ENCODE measurements at regions not wholly inside any gene's neighbourhood (a gene's known extent, or its start where the extent isn't known, plus 50 kb on each side); places are given as distances from the start of the nearest gene placed in this dataset.

DNA sequence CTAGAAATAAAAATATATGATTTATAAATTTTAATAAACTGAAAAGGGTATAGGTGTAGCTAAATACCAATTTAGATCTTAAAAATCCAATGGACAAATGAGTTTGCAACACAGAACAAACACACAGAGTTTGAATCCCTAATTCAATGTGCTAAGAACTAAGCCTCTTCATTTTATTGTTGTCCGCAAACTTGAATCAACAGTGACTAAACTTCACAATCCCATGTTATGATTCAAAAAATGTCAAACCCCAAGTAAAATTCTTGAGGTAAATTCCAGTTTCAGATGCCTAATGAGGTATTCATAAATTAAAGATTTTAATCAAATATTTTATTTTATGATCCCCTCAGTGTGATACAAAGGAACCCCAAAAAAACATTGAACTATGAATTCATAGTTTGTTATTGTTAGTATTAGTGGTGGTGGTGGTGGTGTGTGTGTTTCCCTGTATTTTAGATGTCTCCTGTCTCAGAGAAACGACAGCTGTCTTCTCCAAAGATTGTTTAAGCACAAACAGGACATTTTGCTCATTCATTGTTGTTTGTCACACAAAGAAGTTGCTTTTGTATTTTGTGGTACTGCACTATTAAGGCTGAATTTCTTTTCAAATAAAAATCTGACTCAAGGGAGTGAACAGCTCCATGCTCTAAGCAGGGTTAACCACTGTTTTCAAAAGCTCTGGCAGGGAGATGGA is 259.8 kb downstream of the OSR1 start:
- no peak for ATAC-seq

GRCh38 chr2:19089476-19089875 is 268.9 kb downstream of the OSR1 start:
- ATAC-seq = peak; percentile 97

DNA sequence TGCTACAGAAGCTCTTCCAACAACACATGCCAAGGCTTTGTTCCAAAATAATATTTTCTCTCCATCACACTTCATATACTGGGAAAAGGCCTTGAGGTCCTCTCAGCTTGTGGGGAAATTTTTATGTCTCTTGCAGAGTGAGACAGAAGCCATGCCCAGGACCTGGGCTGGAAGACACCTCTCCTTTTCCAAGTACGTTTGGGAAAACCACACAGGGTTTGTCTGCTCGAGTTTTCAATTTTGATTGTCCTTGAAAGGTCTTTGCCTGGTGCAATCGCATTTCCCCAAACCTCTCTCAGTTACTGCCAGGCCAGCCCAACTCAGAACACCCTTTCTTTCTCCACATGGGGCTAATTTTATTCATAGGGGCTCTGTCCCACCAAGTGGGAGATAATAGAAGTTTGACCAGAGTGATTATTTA is 272.2 kb downstream of the OSR1 start:
- ATAC-seq = no peak

- ATAC-seq = peak; percentile 53
Observed at GRCh38 chr2:19078709-19079108, 279.7 kb downstream of the OSR1 start.

DNA sequence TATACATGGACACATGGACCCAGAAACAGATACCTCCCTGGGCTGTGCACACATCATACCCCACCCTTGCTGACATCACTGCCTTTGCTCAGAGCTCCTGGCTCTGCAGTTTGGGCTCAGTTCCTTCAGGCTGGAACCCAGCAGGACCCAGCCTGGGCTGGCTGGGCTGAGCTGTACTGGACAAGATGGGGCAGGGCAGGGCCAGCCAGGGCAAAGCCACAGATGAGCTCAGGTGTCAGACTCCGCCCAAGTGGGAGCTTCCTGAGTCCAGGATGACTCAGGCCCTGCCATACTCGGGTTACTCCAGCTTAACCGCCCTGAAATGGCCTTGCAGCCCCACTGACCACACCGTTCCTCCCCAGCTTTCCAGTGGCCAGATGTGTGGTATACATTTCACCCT is 284.9 kb downstream of the OSR1 start:
- peak; percentile 99 for ATAC-seq

- ATAC-seq = no peak
Observed at GRCh38 chr2:19072161-19072560, 286.3 kb downstream of the OSR1 start.

GRCh38 chr2:19070886-19071285 is 287.5 kb downstream of the OSR1 start:
- ATAC-seq = no peak

DNA sequence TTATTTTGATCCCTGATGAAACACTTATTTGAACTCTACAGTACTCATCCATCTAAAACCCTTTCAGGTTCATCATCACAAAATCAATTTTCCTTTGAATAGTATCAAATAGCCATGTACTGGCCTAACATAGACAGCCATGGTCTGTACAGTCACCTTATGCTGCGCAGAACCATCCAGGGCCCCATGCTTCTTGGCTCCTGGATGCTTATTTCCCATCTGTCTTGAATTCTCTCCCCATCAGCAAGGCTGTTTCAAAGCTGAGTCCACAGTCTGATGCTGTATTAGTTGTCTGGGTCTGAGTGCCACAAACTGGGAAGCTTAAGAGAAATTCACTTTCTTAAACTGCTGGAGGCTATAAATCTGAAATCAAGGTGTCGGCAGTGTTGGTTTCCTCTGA is 290.2 kb downstream of the OSR1 start:
- no peak for ATAC-seq

DNA sequence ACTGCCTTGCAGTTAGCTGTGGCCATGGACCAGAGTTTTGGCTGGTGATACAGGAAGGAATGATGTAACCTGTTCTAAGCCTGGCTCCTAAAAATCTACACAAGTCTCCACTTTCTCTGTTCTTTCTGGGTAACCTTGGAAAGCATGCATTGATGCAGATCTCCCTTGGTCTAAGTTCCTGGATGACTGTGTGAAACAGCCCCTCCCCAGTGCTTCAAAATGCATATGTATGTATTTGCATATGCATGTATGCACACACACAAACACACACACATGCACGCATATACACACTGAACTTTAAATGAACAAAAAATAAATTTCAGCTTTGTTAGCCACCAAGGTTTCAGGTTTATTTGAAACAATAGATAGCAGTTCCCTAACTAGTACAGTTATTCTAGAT is 296.1 kb downstream of the OSR1 start:
- no peak for ATAC-seq

DNA sequence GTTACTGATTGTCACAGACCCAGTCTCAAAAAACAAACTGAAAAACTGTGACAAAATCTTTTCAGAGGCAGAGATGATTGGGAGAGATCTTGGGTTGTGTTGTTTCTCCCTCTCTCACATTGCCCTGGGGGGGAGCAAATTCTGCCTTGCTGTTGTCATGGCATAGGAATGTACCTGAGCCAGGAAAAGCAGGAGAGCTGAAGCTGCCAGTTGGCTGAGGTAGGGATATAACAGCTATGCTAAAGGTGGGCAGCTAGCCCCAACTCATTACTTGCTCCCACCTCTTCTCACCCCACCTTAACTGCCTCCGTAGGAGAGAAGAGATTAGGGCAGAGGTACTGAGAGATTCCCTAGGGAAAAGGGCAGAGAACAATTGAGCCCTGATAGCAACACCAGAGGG is 299.3 kb downstream of the OSR1 start:
- no peak for ATAC-seq

DNA sequence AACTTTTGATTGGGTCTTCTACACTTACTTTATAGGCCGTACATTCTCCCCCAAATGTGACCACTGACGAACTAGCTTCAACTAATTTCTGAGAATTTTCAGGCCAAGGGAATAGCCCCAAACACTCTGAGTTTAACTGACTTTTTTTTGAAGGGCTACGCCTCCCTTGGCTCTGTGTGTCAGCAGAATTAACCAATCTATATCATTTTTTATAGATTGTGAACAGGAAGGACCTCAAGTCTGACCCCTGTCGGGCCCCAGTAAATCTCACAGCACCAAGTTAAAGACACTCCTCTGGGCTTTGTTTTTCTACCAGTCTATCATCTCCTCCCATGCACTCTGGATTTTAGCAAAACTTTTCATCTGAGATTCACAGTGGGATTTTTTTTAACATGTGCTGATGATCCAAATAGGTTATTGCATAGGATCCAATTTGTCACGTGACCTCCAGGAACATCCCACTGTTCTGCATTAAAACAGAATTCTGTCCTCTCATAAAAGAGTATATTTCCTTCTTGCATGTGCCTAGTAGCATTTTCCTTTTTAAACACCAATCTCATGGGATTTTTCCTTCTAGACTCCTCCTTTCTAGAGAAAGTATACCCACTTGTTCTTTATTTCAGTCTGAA is 307.1 kb downstream of the OSR1 start:
- ATAC-seq = no peak

DNA sequence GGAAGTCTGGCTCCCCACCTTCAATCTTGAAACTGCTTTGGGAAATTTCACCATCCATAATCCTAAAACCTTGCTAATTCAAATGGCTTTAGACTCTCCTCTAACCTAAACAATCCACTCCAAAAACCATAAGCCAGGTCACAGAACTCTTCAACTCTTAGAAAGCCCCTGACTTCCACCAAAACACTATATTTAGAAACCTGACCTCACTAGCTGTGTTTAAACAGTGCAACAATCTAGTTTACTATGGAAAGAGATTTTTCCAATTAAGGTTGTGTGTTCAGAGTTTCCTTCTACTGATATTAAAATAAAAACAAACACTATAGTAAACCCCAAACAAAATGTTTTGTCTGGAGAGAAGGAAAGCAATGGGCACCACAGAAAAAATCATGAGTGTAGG is 308.1 kb downstream of the OSR1 start:
- no peak for ATAC-seq

- ATAC-seq = no peak
Observed at GRCh38 chr2:19048593-19049266, 309.7 kb downstream of the OSR1 start.

- no peak for ATAC-seq
Observed at GRCh38 chr2:19046986-19047780, 311.2 kb downstream of the OSR1 start.

DNA sequence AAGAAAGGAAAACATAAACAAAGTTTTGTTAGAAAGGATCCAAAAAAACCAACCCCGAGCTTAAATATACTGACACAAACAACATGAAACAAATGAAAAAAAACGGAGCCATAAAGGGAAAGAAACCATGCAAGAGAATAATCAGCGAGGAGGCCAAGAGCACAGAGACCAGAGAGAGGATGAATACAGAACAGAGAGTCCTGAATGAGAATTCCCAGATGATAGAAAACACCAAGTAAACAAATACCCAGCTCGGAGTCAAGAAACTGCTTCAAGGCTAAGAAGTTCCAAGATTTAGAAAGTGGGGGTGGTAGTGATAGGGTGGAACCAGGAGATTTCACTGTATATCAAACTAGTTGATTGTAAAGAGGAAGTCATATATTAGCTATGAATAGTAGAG is 313.3 kb downstream of the OSR1 start:
- no peak for ATAC-seq

DNA sequence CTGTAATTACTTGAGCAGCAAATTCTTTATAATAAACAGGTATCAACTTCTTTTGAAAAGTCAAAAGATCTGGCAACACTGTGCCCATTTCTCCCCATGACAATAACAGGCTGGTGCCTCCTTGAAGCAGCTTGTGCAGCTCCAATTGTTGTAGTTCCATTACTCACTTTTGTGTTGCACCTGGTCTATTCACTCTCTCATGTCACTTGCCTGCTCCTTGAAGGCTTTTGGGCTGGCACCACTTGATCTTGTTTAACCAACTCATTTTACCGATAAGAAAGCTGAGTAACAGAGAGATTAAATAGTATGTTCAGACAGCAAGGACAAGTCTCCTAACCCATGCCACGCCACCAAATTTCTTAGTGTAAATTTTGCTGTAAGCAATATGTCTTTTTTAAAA is 314.5 kb downstream of the OSR1 start:
- ATAC-seq = no peak

- no peak for ATAC-seq
Observed at GRCh38 chr2:19041434-19042041, 316.9 kb downstream of the OSR1 start.

GRCh38 chr2:19038071-19039015 is 320.1 kb downstream of the OSR1 start:
- ATAC-seq = no peak

DNA sequence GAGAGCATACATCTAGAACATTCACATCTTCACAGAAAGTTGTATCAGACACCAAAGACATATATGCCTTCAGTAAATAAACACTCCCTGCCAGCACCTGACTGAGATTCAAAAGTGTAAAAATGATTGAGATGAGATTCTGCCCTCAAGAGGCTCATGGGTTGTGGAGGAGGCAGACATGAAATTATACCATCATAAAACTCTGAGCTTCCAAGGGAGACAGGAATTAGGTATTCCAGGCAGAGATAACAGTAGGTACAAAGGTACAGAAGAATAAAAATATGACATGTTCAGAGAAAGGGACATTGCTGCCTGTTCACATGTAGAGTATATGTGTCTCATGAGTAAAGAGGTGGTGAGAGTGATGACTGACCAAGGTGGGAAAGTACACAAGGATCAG is 322.3 kb downstream of the OSR1 start:
- no peak for ATAC-seq

DNA sequence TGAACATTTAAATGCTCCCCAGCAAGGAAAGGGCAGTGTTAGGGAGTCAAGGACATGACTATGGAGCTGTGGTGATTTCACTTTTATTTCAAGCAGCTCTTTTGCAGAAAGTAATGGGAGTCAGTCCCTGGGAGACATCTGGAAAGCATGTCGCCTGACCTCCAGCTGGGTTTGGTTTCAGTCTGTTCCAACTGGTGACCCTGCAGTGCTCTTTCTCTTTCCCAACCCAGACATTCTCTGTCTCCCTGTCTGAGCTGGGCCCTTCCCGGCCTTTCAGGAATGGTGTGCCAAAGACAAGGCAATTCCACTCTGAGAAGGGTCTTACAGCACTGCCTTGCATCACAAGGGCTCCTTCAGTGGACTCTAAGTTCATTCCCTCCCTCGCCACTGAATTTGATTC is 323.2 kb downstream of the OSR1 start:
- ATAC-seq = no peak

- ATAC-seq = no peak
Observed at GRCh38 chr2:19033240-19033639, 325.2 kb downstream of the OSR1 start.

GRCh38 chr2:19031642-19032041 is 326.8 kb downstream of the OSR1 start:
- ATAC-seq = no peak

Measured in esophagus mucosa (tissue), 1 donor.